Choroid plexus epithelial cell (primary cell): ENCODE measurements at regions not wholly inside any gene's neighbourhood (a gene's known extent, or its start where the extent isn't known, plus 50 kb on each side); places are given as distances from the start of the nearest gene placed in this dataset.

Source experiments
- DNase-seq: peaks from one replicate; pipeline ENCODE4 v3.0.0-alpha.2; 2010; ENCODE audit warnings: low read depth
- H3K4me3 ChIP-seq: 2 replicates; pipeline ENCODE4 v1.5.1; 2011; ENCODE audit warnings: low read depth, mild to moderate bottlenecking, control low read depth, low read length, moderate library complexity
- TF ChIP-seq, protein P1 (sequence below): conservative IDR thresholded peaks from 2 replicates; pipeline ENCODE4 v1.5.1; 2011; ENCODE audit warnings: low read depth, mild to moderate bottlenecking, control low read depth, inconsistent platforms, low read length, moderate library complexity

- DNase-seq, result no peak
- TF ChIP-seq, protein P1, sequence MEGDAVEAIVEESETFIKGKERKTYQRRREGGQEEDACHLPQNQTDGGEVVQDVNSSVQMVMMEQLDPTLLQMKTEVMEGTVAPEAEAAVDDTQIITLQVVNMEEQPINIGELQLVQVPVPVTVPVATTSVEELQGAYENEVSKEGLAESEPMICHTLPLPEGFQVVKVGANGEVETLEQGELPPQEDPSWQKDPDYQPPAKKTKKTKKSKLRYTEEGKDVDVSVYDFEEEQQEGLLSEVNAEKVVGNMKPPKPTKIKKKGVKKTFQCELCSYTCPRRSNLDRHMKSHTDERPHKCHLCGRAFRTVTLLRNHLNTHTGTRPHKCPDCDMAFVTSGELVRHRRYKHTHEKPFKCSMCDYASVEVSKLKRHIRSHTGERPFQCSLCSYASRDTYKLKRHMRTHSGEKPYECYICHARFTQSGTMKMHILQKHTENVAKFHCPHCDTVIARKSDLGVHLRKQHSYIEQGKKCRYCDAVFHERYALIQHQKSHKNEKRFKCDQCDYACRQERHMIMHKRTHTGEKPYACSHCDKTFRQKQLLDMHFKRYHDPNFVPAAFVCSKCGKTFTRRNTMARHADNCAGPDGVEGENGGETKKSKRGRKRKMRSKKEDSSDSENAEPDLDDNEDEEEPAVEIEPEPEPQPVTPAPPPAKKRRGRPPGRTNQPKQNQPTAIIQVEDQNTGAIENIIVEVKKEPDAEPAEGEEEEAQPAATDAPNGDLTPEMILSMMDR, result no peak
Observed at GRCh38 chr22:27094633-27095308, 437.4 kb downstream of the MIAT start.

GRCh38 chr22:27097506-27097905 is 440.1 kb downstream of the MIAT start:
- TF ChIP-seq, protein P1, result no peak
- no peak overlapping the region for H3K4me3 ChIP-seq
- no peak for DNase-seq

More at GRCh38 chr22:27094633-27095308, 437.4 kb downstream of the MIAT start:
- no peak overlapping the region for H3K4me3 ChIP-seq

DNA sequence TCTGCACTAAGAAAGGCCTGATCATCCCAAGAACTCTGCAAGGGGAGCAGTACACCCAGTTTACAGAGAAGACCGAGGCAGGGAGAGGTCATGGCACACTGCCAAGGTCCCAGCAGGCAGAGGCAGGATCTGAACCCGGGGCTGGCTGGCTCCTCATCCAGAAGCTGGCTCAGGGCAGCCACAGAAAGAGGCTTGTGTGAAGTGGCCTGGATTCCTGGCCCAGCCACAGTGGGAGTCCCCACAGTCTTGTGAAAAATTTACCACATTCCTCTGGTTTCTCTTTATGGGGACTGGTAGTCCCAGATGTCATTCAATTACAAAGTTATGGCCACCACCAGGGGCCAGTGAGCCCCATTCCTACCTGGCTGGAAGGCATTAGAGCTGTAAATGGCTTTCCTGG is 440.5 kb downstream of the MIAT start:
- no peak overlapping the region for H3K4me3 ChIP-seq
- TF ChIP-seq, protein P1, result no peak
- DNase-seq, result peak; percentile 33

- no peak overlapping the region for H3K4me3 ChIP-seq
- TF ChIP-seq, protein P1, result no peak
- DNase-seq, result no peak
Observed at GRCh38 chr22:27099946-27100722, 442.7 kb downstream of the MIAT start.

- no peak overlapping the region for H3K4me3 ChIP-seq
- TF ChIP-seq, protein P1, result no peak
- DNase-seq, result peak; percentile 67
Observed at GRCh38 chr22:27100789-27101188, 443.4 kb downstream of the MIAT start.

DNA sequence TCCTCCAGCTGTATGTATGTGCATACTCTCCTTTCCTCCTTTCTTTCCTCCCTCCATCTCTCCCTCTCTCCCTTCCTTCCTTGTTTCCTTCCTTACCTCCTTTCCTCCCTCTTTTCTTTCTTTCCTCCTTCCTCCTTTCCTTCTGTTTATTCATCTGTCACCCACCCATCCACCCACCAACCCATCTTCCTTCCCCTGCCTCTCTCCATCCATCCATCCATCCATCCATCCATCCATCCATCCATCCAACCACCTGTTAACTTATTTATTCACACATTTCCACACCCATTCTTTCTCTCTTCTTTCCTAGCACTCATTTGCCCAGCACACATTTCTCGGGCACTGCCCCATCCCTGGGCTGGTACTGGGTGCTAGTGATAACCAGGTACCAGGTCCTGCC is 443.9 kb downstream of the MIAT start:
- H3K4me3 ChIP-seq, result no peak overlapping the region
- TF ChIP-seq, protein P1, result no peak
- no peak for DNase-seq
